SK-N-SH (cell line): ENCODE measurements at regions not wholly inside any gene's neighbourhood (a gene's known extent, or its start where the extent isn't known, plus 50 kb on each side); places are given as distances from the start of the nearest gene placed in this dataset.

Experiments
- CTCF ChIA-PET: fragments of 300-600, 350-600 bp; formaldehyde crosslinking; extraction: SDS; loops from one replicate; lab custom pipeline; 2021; lab: Yijun Ruan, JAX
- POLR2A ChIA-PET: fragments of 350-600 bp; sonication (Branson Sonifier 250); formaldehyde crosslinking; extraction: SDS; loops from one replicate; lab custom pipeline; 2020; ENCODE audit warnings: antibody characterized with exemption, inconsistent platforms; lab: Yijun Ruan, JAX
- DNase-seq: peaks from one replicate; pipeline ENCODE4 v3.0.0; 2012
- H2AFZ ChIP-seq: fragments of 200-600 bp; sonication (generic); 2 replicates; pipeline ENCODE4 v1.8.1; 2016; ENCODE audit warnings: antibody characterized with exemption, mild to moderate bottlenecking, low read depth
- H3F3A ChIP-seq: fragments of 200-600 bp; sonication (generic); replicated peaks from 2 replicates; pipeline ENCODE3; 2016; ENCODE audit warnings: antibody characterized with exemption, mild to moderate bottlenecking; ENCODE audit not compliant: insufficient read depth
- H3K27ac ChIP-seq, 2 experiments: fragments of 200-500 bp in 1 of 2; fragments of 200-600 bp in 1 of 2; sonication (Bioruptor generic) in 1 of 2; sonication (generic), shearing (Covaris generic) in 1 of 2; 2 replicates each; pipeline versions ENCODE4 v1.5.1 to v1.6.1; 2014 to 2016; ENCODE audit warnings: low read depth in 2 of 2, inconsistent platforms in 1 of 2, low read length in 1 of 2, mild to moderate bottlenecking in 1 of 2, mixed read lengths in 1 of 2
- H3K27me3 ChIP-seq: fragments of 200-600 bp; sonication (generic), shearing (Covaris generic); 2 replicates; pipeline ENCODE4 v1.6.1; 2016; ENCODE audit warnings: mixed run types; ENCODE audit not compliant: insufficient read depth
- H3K36me3 ChIP-seq, 2 experiments: fragments of 200-500 bp in 1 of 2; fragments of 200-600 bp in 1 of 2; sonication (Bioruptor generic) in 1 of 2; sonication (generic) in 1 of 2; replicated peaks in 1 of 2; 2 replicates each; pipeline versions ENCODE3 to v1.5.1; 2014 to 2016; ENCODE audit warnings: low read length in 1 of 2, mild to moderate bottlenecking in 1 of 2; ENCODE audit not compliant: insufficient read depth in 2 of 2, control insufficient read depth in 1 of 2
- H3K4me1 ChIP-seq, 2 experiments: fragments of 200-500 bp in 1 of 2; fragments of 200-600 bp in 1 of 2; sonication (Bioruptor generic) in 1 of 2; sonication (generic), shearing (Covaris generic) in 1 of 2; 2 replicates each; pipeline versions ENCODE4 v1.5.1 to v1.6.1; 2014 to 2016; ENCODE audit warnings: low read depth in 1 of 2, low read length in 1 of 2, mixed run types in 1 of 2; ENCODE audit not compliant: insufficient read depth in 2 of 2, control insufficient read depth in 1 of 2
- H3K4me2 ChIP-seq: fragments of 200-600 bp; sonication (generic), shearing (Covaris generic); 2 replicates; pipeline ENCODE4 v1.6.1; 2017; ENCODE audit warnings: mixed run types
- H3K4me3 ChIP-seq, 2 experiments: fragments of 200-500 bp in 1 of 2; fragments of 200-600 bp in 1 of 2; sonication (Bioruptor generic) in 1 of 2; sonication (generic), shearing (Covaris generic) in 1 of 2; 2 replicates each; pipeline versions ENCODE4 v1.5.1 to v1.8.1; 2014 to 2016; ENCODE audit warnings: low read depth in 2 of 2, inconsistent platforms in 1 of 2, low read length in 1 of 2, mild to moderate bottlenecking in 1 of 2, mixed read lengths in 1 of 2, moderate library complexity in 1 of 2
- H3K79me2 ChIP-seq: fragments of 200-600 bp; sonication (generic); 2 replicates; pipeline ENCODE4 v1.8.1; 2017; ENCODE audit warnings: mild to moderate bottlenecking; ENCODE audit not compliant: insufficient read depth
- H3K9ac ChIP-seq: fragments of 200-600 bp; sonication (generic); 2 replicates; pipeline ENCODE4 v1.6.1; 2017; ENCODE audit warnings: mixed run types
- H3K9me2 ChIP-seq: fragments of 200-600 bp; sonication (generic); 2 replicates; pipeline ENCODE4 v1.6.1; 2017; ENCODE audit warnings: mixed run types
- H3K9me3 ChIP-seq: fragments of 200-600 bp; sonication (generic); 2 replicates; pipeline ENCODE4 v1.6.1; 2017; ENCODE audit warnings: mixed run types, mild to moderate bottlenecking, moderate library complexity
- H4K20me1 ChIP-seq: fragments of 200-600 bp; sonication (generic); 2 replicates; pipeline ENCODE4 v1.6.1; 2017; ENCODE audit warnings: mild to moderate bottlenecking, mixed run types; ENCODE audit not compliant: insufficient read depth
- EZH2phosphoT487 ChIP-seq: fragments of 200-600 bp; sonication (generic); IDR thresholded peaks from 2 replicates; pipeline ENCODE4 v1.6.1; 2017; ENCODE audit warnings: low read depth, mixed run types, mild to moderate bottlenecking, antibody characterized with exemption, moderate library complexity, borderline replicate concordance
- GABPA ChIP-seq: IDR thresholded peaks from 2 replicates; pipeline ENCODE4 v1.4.0; 2012; ENCODE audit warnings: low read depth, mild to moderate bottlenecking
- GATA2 ChIP-seq: sonication (generic); formaldehyde crosslinking; IDR thresholded peaks from 2 replicates; pipeline ENCODE4 v1.5.0; 2020; ENCODE audit warnings: mild to moderate bottlenecking, missing genetic modification reagents
- NFIC ChIP-seq: IDR thresholded peaks from 2 replicates; pipeline ENCODE4 v1.4.0; 2012; ENCODE audit warnings: borderline replicate concordance
- RAD21 ChIP-seq: IDR thresholded peaks from 2 replicates; pipeline ENCODE4 v1.6.1; 2012; ENCODE audit warnings: mild to moderate bottlenecking, low read length
- RFX5 ChIP-seq: IDR thresholded peaks from 2 replicates; pipeline ENCODE4 v1.6.1; 2012; ENCODE audit warnings: mild to moderate bottlenecking, improper control_type of control experiment, low read length
- SMC3 ChIP-seq: IDR thresholded peaks from 2 replicates; pipeline ENCODE4 v1.6.1; 2012; ENCODE audit warnings: low read depth, low read length, improper control_type of control experiment
- WGBS: methylation state at CpG from one replicate; pipeline ENCODE4 v1.1.6; 2017; ENCODE audit warnings: low lambda C conversion rate; 5-methylcytosine and 5-hydroxymethylcytosine counted together
- TF ChIP-seq, protein P1 (sequence below): IDR thresholded peaks from 2 replicates; pipeline ENCODE4; 2012
- TF ChIP-seq, protein P2 (sequence below): IDR thresholded peaks from 2 replicates; pipeline ENCODE4 v1.4.0; 2012; ENCODE audit warnings: low read depth, borderline replicate concordance

DNA sequence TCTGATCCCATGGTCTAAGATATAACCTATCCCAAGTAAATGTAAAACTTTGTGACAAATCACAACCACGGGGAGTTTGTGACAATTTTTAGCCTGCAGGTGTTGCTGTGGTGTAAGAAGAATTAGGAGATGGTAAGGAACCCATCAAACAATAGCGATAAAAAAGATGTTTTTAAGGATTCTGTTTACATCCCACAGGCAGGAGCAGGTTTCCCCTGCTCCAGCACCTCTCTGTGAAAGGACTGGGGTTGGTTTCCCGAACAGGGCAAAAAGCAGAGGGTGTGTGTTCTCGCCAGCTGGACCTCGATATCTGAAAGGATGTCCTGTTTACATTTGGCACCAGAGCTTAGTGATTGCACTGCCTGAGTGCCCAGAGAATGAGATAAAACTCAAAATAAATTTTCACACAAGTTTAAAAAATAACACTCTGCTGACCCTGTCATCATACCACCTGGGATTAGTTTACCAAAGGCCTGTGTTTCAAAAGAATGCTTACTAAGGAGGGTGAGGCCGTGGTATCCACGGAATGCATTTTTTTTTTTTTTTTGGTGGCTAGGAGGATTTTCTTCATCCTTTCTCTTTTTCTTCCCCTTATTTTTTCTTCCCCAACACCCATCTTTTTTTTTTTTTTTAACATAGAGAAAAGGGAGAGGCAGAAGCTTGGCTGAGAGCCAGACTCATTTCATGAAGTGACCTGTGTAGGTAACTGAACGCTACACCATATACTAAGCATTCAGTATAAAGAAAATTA, 151.8 kb upstream of the DPH6 start:
- Histone ChIP-seq H3K4me2 (no peak overlapping the region), H4K20me1 (no peaks in the 10 kb centered on the region), H3K27ac (peak overlapping the region in 1 of 2 experiments; percentile 43; a peak in 2 of 4 replicates), H2AFZ (peak overlapping the region; percentile 23; the same call in 1 of the 2 replicates), H3K9me2 (no peaks in the 10 kb centered on the region), H3F3A (peaks cover 9% of the 10 kb centered on the region), H3K36me3 (no peaks in the 10 kb centered on the region), H3K9me3 (no peaks in the 10 kb centered on the region), H3K27me3 (no peaks in the 10 kb centered on the region), H3K9ac (no peak overlapping the region), H3K79me2 (no peaks in the 10 kb centered on the region), H3K4me1 (peaks cover 3 to 5% of the 10 kb centered on the region in 2 experiments; a peak in 3 of 4 replicates), H3K4me3 (no peak overlapping the region)
- DNase-seq, result no peak
- TF ChIP-seq, protein P1, sequence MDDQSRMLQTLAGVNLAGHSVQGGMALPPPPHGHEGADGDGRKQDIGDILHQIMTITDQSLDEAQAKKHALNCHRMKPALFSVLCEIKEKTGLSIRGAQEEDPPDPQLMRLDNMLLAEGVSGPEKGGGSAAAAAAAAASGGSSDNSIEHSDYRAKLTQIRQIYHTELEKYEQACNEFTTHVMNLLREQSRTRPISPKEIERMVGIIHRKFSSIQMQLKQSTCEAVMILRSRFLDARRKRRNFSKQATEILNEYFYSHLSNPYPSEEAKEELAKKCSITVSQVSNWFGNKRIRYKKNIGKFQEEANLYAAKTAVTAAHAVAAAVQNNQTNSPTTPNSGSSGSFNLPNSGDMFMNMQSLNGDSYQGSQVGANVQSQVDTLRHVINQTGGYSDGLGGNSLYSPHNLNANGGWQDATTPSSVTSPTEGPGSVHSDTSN, result no peak
- peak; percentile 47 for TF ChIP-seq RAD21
- ChIA-PET CTCF (interaction anchor here (0.7 to 1.7 kb wide), 6 partner anchors 11 to 1255 kb away, joined by 3 to 4 read pairs (median 3); no protein-coding TSS in a partner anchor), POLR2A (interaction anchor here (0.5 kb wide), 1 partner anchor 267 kb away, joined by 3 read pairs; no protein-coding TSS in a partner anchor)
- WGBS, result 72% methylated on average over 8 of the region's 8 CpGs

DNA sequence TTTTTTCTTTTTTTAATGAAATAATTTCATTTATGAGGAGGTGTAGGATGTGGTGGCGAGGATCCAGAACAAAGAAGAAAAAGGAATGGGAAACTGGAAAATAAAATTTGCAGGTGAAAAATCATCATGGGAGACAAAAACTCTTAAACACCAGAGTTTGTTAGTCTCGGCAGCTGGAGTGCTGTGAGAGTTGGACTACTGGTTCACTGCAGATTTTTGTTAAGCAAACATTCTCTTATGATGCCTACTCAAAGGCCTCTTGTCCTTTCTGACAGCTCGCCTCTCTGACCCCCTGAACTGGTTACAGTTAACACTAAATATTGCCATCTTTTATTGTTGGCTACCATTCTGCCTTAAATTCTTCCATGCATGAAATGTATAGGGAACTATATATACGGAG, 152.4 kb upstream of the DPH6 start:
- no peak for TF ChIP-seq SMC3
- TF ChIP-seq GATA2 (CRISPR knock-in tag), result no peak
- TF ChIP-seq, protein P2, sequence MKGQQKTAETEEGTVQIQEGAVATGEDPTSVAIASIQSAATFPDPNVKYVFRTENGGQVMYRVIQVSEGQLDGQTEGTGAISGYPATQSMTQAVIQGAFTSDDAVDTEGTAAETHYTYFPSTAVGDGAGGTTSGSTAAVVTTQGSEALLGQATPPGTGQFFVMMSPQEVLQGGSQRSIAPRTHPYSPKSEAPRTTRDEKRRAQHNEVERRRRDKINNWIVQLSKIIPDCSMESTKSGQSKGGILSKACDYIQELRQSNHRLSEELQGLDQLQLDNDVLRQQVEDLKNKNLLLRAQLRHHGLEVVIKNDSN, result no peak
- TF ChIP-seq RFX5, result no peak
- TF ChIP-seq GABPA, result no peak
- TF ChIP-seq NFIC, result no peak
- TF ChIP-seq EZH2phosphoT487, result no peak
- no peak overlapping the region for H3K4me2 ChIP-seq

More for the DNA sequence above, 152.4 kb upstream of the DPH6 start:
- DNase-seq, result no peak
- H4K20me1 ChIP-seq, result no peaks in the 10 kb centered on the region
- H3K9ac ChIP-seq, result no peak overlapping the region
- no peaks in the 10 kb centered on the region for H3K9me2 ChIP-seq
- WGBS, result 90% methylated on average over 4 of the region's 4 CpGs
- no peaks in the 10 kb centered on the region for H3K79me2 ChIP-seq
- H3K27me3 ChIP-seq, result no peaks in the 10 kb centered on the region
- peaks cover 8% of the 10 kb centered on the region for H3F3A ChIP-seq
- ChIA-PET CTCF (interaction anchor here (0.7 to 1.7 kb wide), 5 partner anchors 11 to 1255 kb away, joined by 3 to 4 read pairs (median 3); no protein-coding TSS in a partner anchor), POLR2A (no interaction called here)
- no peak overlapping the region for H2AFZ ChIP-seq
- no peak overlapping the region for H3K4me3 ChIP-seq
- peaks cover 3 to 5% of the 10 kb centered on the region in 2 experiments; a peak in 3 of 4 replicates for H3K4me1 ChIP-seq
- H3K27ac ChIP-seq, result peak overlapping the region in 1 of 2 experiments; percentile 34; a peak in 1 of 4 replicates
- H3K9me3 ChIP-seq, result no peaks in the 10 kb centered on the region
- no peaks in the 10 kb centered on the region for H3K36me3 ChIP-seq
